Kidney epithelial cell (primary cell): ENCODE measurements at regions not wholly inside any gene's neighbourhood (a gene's known extent, or its start where the extent isn't known, plus 50 kb on each side); places are given as distances from the start of the nearest gene placed in this dataset.

Experiments
- DNase-seq: peaks from one replicate; pipeline ENCODE4 v3.0.0-alpha.2; 2010; ENCODE audit warnings: low read depth
- H3K27me3 ChIP-seq: 2 replicates; pipeline ENCODE4 v1.6.0; 2011; ENCODE audit warnings: low read length; ENCODE audit not compliant: control insufficient read depth, insufficient read depth
- H3K36me3 ChIP-seq: 2 replicates; pipeline ENCODE4 v1.5.1; 2011; ENCODE audit warnings: low read length; ENCODE audit not compliant: control insufficient read depth, insufficient read depth
- H3K4me3 ChIP-seq: 2 replicates; pipeline ENCODE4 v1.5.1; 2011; ENCODE audit warnings: low read depth, mild to moderate bottlenecking, control low read depth, low read length
- TF ChIP-seq, protein P1 (sequence below): IDR thresholded peaks from 2 replicates; pipeline ENCODE4 v1.5.1; 2011; ENCODE audit warnings: mild to moderate bottlenecking, moderate library complexity, low read length, control low read depth, inconsistent platforms; ENCODE audit not compliant: insufficient read depth, poor library complexity, severe bottlenecking

DNA sequence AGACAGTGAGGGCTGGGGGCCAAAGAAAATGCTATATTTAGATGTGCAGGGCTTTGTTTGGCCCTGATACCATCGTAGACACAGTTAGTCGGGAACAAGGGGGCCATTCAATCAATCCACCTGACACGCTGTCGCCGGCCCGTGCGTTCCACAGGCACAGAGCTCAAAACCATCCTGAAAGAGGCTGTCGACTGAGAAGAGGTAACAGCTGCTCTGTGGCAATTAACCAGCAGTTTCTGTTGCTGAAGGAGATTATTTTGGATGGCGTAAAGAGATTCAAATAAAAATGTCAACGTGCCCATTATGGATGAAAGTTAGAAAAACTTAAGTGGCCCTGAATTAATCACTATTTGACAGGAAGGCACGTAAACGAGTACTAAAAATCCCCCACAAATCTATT, 276.2 kb upstream of the IRX5 start:
- Histone ChIP-seq H3K4me3 (no peak overlapping the region), H3K27me3 (no peaks in the 10 kb centered on the region), H3K36me3 (no peaks in the 10 kb centered on the region)
- TF ChIP-seq, protein P1, sequence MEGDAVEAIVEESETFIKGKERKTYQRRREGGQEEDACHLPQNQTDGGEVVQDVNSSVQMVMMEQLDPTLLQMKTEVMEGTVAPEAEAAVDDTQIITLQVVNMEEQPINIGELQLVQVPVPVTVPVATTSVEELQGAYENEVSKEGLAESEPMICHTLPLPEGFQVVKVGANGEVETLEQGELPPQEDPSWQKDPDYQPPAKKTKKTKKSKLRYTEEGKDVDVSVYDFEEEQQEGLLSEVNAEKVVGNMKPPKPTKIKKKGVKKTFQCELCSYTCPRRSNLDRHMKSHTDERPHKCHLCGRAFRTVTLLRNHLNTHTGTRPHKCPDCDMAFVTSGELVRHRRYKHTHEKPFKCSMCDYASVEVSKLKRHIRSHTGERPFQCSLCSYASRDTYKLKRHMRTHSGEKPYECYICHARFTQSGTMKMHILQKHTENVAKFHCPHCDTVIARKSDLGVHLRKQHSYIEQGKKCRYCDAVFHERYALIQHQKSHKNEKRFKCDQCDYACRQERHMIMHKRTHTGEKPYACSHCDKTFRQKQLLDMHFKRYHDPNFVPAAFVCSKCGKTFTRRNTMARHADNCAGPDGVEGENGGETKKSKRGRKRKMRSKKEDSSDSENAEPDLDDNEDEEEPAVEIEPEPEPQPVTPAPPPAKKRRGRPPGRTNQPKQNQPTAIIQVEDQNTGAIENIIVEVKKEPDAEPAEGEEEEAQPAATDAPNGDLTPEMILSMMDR, result no peak
- no peak for DNase-seq

GRCh38 chr16:54652201-54652770, 278.4 kb upstream of the IRX5 start:
- no peak for DNase-seq
- TF ChIP-seq, protein P1, result no peak
- H3K36me3 ChIP-seq, result no peaks in the 10 kb centered on the region
- no peak overlapping the region for H3K4me3 ChIP-seq
- no peaks in the 10 kb centered on the region for H3K27me3 ChIP-seq

DNA sequence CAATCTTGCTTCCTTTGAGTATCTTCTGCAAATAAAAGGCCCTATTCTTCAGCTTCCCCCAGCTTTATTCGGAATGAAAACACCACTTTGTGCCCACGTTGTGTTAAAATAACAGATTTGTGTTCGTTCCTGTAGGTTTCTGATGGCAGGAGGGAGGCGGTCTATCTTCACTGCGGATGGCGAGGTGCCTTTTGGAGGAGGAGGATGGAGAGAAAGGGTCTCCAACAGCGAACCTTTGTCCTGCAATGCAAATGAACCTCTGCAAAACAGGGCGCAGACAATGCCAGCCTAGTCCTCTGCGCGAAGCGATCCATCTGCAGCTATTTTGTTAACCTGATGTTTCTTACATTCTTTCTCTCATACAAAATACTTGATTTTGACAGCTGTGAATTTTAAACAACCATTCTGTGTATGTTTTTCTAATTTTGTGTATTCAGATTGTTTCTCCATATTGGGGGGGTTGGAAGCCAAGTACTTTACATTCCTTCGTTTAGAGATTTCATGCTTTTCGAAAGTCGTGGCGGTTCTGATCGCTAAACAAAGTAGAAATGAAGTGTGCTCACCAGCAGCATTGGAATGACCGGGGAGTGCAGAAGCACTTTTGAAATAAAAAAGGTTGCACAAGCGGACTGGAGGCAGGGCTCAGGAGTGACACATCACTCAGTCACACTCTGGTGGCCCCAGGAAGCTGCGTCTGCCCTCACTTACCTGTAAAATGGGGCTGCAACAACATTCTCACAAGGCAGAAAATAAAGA, 279.0 kb upstream of the IRX5 start:
- Histone ChIP-seq H3K27me3 (no peaks in the 10 kb centered on the region), H3K36me3 (no peaks in the 10 kb centered on the region), H3K4me3 (no peak overlapping the region)
- DNase-seq, result no peak
- TF ChIP-seq, protein P1, result no peak

DNA sequence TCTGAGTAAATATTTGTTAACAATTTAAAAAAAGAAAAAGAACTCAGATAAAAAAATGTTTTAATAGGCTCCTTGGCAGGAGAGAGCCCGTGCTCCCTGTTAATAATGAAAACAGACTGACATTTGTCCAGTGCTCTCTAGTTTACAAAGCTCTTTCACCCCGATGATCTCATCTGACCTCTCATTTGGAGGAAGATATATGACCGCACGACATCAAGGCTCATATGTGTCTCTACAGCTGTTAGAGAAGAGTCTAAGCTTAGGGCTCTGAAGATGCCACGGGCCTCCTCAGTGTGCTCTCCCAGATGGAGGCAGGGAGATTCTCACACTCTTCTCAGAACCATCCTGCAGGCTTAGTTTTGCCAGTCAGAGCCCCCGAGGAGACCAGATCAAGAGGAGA, 280.8 kb upstream of the IRX5 start:
- TF ChIP-seq, protein P1, result no peak

DNA sequence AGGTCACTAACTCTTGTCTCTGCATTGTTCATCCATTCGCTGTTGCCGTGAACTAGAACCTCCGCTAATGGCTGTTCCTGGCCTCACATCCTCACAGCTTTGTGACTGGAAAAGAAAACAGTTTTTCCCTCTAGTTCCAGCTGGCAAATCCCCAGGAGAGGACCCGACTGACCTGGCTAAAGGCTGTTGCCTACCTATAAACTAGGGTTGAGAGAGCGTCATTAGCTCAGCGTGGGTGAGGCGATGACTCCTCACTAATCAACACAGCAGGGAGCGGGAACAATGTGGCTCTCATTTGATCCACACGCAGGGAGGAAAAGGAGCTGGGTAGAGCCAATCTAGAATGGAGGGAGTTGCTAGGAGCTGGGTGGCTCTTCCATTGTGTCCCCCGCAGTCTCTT, 282.1 kb upstream of the IRX5 start:
- Histone ChIP-seq H3K27me3 (no peaks in the 10 kb centered on the region), H3K36me3 (no peaks in the 10 kb centered on the region), H3K4me3 (no peak overlapping the region)
- DNase-seq, result no peak
- TF ChIP-seq, protein P1, result no peak

More for the DNA sequence above, 280.8 kb upstream of the IRX5 start:
- no peak overlapping the region for H3K4me3 ChIP-seq
- DNase-seq, result no peak
- no peaks in the 10 kb centered on the region for H3K36me3 ChIP-seq
- H3K27me3 ChIP-seq, result no peaks in the 10 kb centered on the region
